HepG2 (cell line): ENCODE measurements at regions not wholly inside any gene's neighbourhood (a gene's known extent, or its start where the extent isn't known, plus 50 kb on each side); places are given as distances from the start of the nearest gene placed in this dataset.

Experiments
- ATAC-seq: fragments of 200-7000 bp; cut with Tn5 transposase; 3 replicates; pipeline ENCODE4 v1.9.1; 2020; ENCODE audit warnings: mild to moderate bottlenecking, moderate library complexity
- BruUV-seq: library from RNA; stranded (reverse); fragments of 400-500 nt; replicated peaks from 2 replicates; lab custom pipeline; 2021; lab: Mats Ljungman, UMichigan
- CTCF ChIA-PET: fragments of 300-600 bp; formaldehyde crosslinking; extraction: SDS; loops from one replicate; lab custom pipeline; 2021; ENCODE audit warnings: low total read pairs, inconsistent platforms, low intra/inter-chr PET ratio; lab: Yijun Ruan, JAX
- POLR2A ChIA-PET: fragments of 350-600 bp; sonication (Branson Sonifier 250); formaldehyde crosslinking; loops from one replicate; lab custom pipeline; 2020; ENCODE audit warnings: antibody characterized with exemption, inconsistent platforms; lab: Yijun Ruan, JAX
- DNase-seq: peaks from one replicate; pipeline ENCODE4 v3.0.0-alpha.2; 2015; ENCODE audit warnings: low spot score
- FAIRE-seq: peaks from 3 replicates; lab custom pipeline; 2011; peaks lifted over from hg19 to GRCh38; lab: Jason Lieb, UNC
- H2AFZ ChIP-seq: one replicate; pipeline ENCODE4 v1.6.1; 2011; ENCODE audit warnings: low read length, inconsistent platforms
- H3K27ac ChIP-seq: fragments of 300-600 bp; 3 replicates; pipeline ENCODE4 v1.8.0; 2011; ENCODE audit warnings: mixed run types, mild to moderate bottlenecking, mixed read lengths, low read length, inconsistent platforms; ENCODE audit not compliant: insufficient read depth; ENCODE audit errors: extremely low read length
- H3K27me3 ChIP-seq, 2 experiments: fragments of 200-600 bp in 1 of 2; 2 replicates in 1 of 2; 3 replicates in 1 of 2; pipeline versions ENCODE4 v1.6.0 to v1.8.0; 2011; ENCODE audit warnings: low read length in 2 of 2, mild to moderate bottlenecking in 2 of 2, moderate library complexity in 2 of 2, inconsistent platforms in 1 of 2; ENCODE audit not compliant: insufficient read depth in 2 of 2, control insufficient read depth in 1 of 2
- H3K36me3 ChIP-seq, 2 experiments: fragments of 200-600 bp in 1 of 2; replicated peaks in 1 of 2; 2 replicates in 1 of 2; 3 replicates in 1 of 2; pipeline versions ENCODE4 v1.5.1 to v1.8.0; 2011; ENCODE audit warnings: low read length in 2 of 2, inconsistent platforms in 1 of 2; ENCODE audit not compliant: insufficient read depth in 2 of 2, control insufficient read depth in 1 of 2
- H3K4me1 ChIP-seq: 2 replicates; pipeline ENCODE4 v1.5.1; 2012; ENCODE audit warnings: low read length, inconsistent platforms; ENCODE audit not compliant: insufficient read depth
- H3K4me2 ChIP-seq: 2 replicates; pipeline ENCODE4 v1.6.0; 2011; ENCODE audit warnings: low read depth, low read length, inconsistent platforms
- H3K4me3 ChIP-seq, 3 experiments: fragments of 200-600 bp in 1 of 3; sonication (generic), shearing (Covaris generic) in 1 of 3; replicated peaks in 1 of 3; 2 replicates each; pipeline ENCODE4 v1.5.1; 2011 to 2016; ENCODE audit warnings: low read length in 3 of 3, inconsistent platforms in 2 of 3, low read depth in 2 of 3, mild to moderate bottlenecking in 2 of 3, control low read depth in 1 of 3, mixed read lengths in 1 of 3; ENCODE audit not compliant: insufficient read depth in 1 of 3
- H3K79me2 ChIP-seq: one replicate; pipeline ENCODE4 v1.6.1; 2011; ENCODE audit warnings: low read length, inconsistent platforms; ENCODE audit not compliant: insufficient read depth
- H3K9ac ChIP-seq: 2 replicates; pipeline ENCODE4 v1.6.0; 2011; ENCODE audit warnings: mild to moderate bottlenecking, low read depth, low read length, inconsistent platforms; ENCODE audit not compliant: insufficient read depth
- H3K9me3 ChIP-seq: 2 replicates; pipeline ENCODE4 v1.5.1; 2012; ENCODE audit warnings: mild to moderate bottlenecking, low read length
- H4K20me1 ChIP-seq: 2 replicates; pipeline ENCODE4 v1.6.0; 2011; ENCODE audit warnings: inconsistent platforms, mild to moderate bottlenecking, low read length, moderate library complexity; ENCODE audit not compliant: insufficient read depth
- BCLAF1 ChIP-seq: fragments of 450-650 bp; IDR thresholded peaks from 2 replicates; pipeline ENCODE4 v1.6.1; 2017; ENCODE audit warnings: mild to moderate bottlenecking
- BRF2 ChIP-seq: sonication (generic); formaldehyde crosslinking; IDR thresholded peaks from 2 replicates; pipeline ENCODE4 v1.8.1; 2022; ENCODE audit warnings: mild to moderate bottlenecking, missing genetic modification reagents
- KMT2A ChIP-seq: sonication (generic); formaldehyde crosslinking; IDR thresholded peaks from 2 replicates; pipeline ENCODE4 v1.4.0; 2020; ENCODE audit warnings: missing genetic modification reagents
- MEIS1 ChIP-seq: sonication (generic); formaldehyde crosslinking; IDR thresholded peaks from 2 replicates; pipeline ENCODE4 v1.9.0; 2021; ENCODE audit warnings: mild to moderate bottlenecking, missing genetic modification reagents, moderate library complexity, borderline replicate concordance
- RFX1 ChIP-seq: fragments of 450-650 bp; IDR thresholded peaks from 2 replicates; pipeline ENCODE4 v1.6.1; 2017
- RFX5 ChIP-seq: IDR thresholded peaks from 2 replicates; pipeline ENCODE4 v1.6.1; 2011; ENCODE audit warnings: low read depth, low read length, improper control_type of control experiment
- SP4 ChIP-seq: sonication (generic); formaldehyde crosslinking; IDR thresholded peaks from 2 replicates; pipeline ENCODE4 v1.8.1; 2023; ENCODE audit warnings: mild to moderate bottlenecking, missing genetic modification reagents
- TOPORS ChIP-seq: sonication (generic); formaldehyde crosslinking; IDR thresholded peaks from 2 replicates; pipeline ENCODE4 v1.8.0; 2023; ENCODE audit warnings: mild to moderate bottlenecking, missing genetic modification reagents
- ZNF160 ChIP-seq: sonication (generic); formaldehyde crosslinking; IDR thresholded peaks from 2 replicates; pipeline ENCODE4 v1.8.0; 2022; ENCODE audit warnings: mild to moderate bottlenecking, inconsistent platforms, missing genetic modification reagents
- ZNF430 ChIP-seq: sonication (generic); formaldehyde crosslinking; IDR thresholded peaks from 2 replicates; pipeline ENCODE4 v1.9.0; 2021; ENCODE audit warnings: mild to moderate bottlenecking, missing genetic modification reagents
- ZNF607 ChIP-seq: sonication (generic); formaldehyde crosslinking; IDR thresholded peaks from 2 replicates; pipeline ENCODE4 v1.5.1; 2020; ENCODE audit warnings: missing genetic modification reagents, mild to moderate bottlenecking, borderline replicate concordance
- ZNF672 ChIP-seq: sonication (generic); formaldehyde crosslinking; IDR thresholded peaks from 2 replicates; pipeline ENCODE4 v1.8.1; 2022; ENCODE audit warnings: missing genetic modification reagents
- ZSCAN22 ChIP-seq: sonication (generic); formaldehyde crosslinking; IDR thresholded peaks from 2 replicates; pipeline ENCODE4 v1.4.0; 2020; ENCODE audit warnings: mild to moderate bottlenecking, missing genetic modification reagents
- WGBS: methylation state at CpG from one replicate; pipeline ENCODE4 v1.1.6; 2017; ENCODE audit warnings: low lambda C conversion rate; 5-methylcytosine and 5-hydroxymethylcytosine counted together
- in situ Hi-C: cut with HindIII; loops from 2 replicates; pipeline ENCODE4 v1.10.0; 2017; ENCODE audit warnings: low pct_unique_long_range_greater_than_20kb; ENCODE audit not compliant: extremely low pct_ligation_motif_present
- intact Hi-C: fragments of 100-400 bp; cut with micrococcal nuclease; formaldehyde crosslinking; loops from one replicate; pipeline ENCODE4 v1.10.0; 2022; ENCODE audit not compliant: unreplicated experiment
- TF ChIP-seq, protein P1 (sequence below): sonication (generic); formaldehyde crosslinking; IDR thresholded peaks from one replicate; pipeline ENCODE4 v1.5.1; 2020; ENCODE audit warnings: mild to moderate bottlenecking, missing genetic modification reagents; ENCODE audit errors: not compliant biosample characterization
- TF ChIP-seq, protein P2 (sequence below): sonication (generic); formaldehyde crosslinking; IDR thresholded peaks from 2 replicates; pipeline ENCODE4 v1.4.0; 2020; ENCODE audit warnings: missing genetic modification reagents

GRCh38 chr12:58395056-58395455 lies 453.7 kb downstream of the ATP23 start:
- H3K9me3 ChIP-seq: no peaks in the 10 kb centered on the region
- no peak overlapping the region for H3K27ac ChIP-seq
- in situ Hi-C loops: no loop called here
- intact Hi-C loops: no loop called here
- no peak overlapping the region for H2AFZ ChIP-seq
- POLR2A ChIA-PET: no interaction called here
- no peaks in the 10 kb centered on the region for H4K20me1 ChIP-seq
- no peak overlapping the region for H3K4me3 ChIP-seq
- H3K27me3 ChIP-seq: no peaks in the 10 kb centered on the region
- H3K4me1 ChIP-seq: no peaks in the 10 kb centered on the region
- no peak for DNase-seq
- no peak for ATAC-seq
- H3K79me2 ChIP-seq: no peaks in the 10 kb centered on the region
- H3K4me2 ChIP-seq: no peak overlapping the region
- no TSS peak for BruUV-seq
- H3K9ac ChIP-seq: no peak overlapping the region
- FAIRE-seq: no peak
- H3K36me3 ChIP-seq: no peaks in the 10 kb centered on the region
- CTCF ChIA-PET: no interaction called here
- WGBS: 2% methylated on average over 3 of the region's 3 CpGs
- no peak for TF ChIP-seq MEIS1
- TF ChIP-seq TOPORS (CRISPR knock-in tag): no peak
- TF ChIP-seq, protein P1, sequence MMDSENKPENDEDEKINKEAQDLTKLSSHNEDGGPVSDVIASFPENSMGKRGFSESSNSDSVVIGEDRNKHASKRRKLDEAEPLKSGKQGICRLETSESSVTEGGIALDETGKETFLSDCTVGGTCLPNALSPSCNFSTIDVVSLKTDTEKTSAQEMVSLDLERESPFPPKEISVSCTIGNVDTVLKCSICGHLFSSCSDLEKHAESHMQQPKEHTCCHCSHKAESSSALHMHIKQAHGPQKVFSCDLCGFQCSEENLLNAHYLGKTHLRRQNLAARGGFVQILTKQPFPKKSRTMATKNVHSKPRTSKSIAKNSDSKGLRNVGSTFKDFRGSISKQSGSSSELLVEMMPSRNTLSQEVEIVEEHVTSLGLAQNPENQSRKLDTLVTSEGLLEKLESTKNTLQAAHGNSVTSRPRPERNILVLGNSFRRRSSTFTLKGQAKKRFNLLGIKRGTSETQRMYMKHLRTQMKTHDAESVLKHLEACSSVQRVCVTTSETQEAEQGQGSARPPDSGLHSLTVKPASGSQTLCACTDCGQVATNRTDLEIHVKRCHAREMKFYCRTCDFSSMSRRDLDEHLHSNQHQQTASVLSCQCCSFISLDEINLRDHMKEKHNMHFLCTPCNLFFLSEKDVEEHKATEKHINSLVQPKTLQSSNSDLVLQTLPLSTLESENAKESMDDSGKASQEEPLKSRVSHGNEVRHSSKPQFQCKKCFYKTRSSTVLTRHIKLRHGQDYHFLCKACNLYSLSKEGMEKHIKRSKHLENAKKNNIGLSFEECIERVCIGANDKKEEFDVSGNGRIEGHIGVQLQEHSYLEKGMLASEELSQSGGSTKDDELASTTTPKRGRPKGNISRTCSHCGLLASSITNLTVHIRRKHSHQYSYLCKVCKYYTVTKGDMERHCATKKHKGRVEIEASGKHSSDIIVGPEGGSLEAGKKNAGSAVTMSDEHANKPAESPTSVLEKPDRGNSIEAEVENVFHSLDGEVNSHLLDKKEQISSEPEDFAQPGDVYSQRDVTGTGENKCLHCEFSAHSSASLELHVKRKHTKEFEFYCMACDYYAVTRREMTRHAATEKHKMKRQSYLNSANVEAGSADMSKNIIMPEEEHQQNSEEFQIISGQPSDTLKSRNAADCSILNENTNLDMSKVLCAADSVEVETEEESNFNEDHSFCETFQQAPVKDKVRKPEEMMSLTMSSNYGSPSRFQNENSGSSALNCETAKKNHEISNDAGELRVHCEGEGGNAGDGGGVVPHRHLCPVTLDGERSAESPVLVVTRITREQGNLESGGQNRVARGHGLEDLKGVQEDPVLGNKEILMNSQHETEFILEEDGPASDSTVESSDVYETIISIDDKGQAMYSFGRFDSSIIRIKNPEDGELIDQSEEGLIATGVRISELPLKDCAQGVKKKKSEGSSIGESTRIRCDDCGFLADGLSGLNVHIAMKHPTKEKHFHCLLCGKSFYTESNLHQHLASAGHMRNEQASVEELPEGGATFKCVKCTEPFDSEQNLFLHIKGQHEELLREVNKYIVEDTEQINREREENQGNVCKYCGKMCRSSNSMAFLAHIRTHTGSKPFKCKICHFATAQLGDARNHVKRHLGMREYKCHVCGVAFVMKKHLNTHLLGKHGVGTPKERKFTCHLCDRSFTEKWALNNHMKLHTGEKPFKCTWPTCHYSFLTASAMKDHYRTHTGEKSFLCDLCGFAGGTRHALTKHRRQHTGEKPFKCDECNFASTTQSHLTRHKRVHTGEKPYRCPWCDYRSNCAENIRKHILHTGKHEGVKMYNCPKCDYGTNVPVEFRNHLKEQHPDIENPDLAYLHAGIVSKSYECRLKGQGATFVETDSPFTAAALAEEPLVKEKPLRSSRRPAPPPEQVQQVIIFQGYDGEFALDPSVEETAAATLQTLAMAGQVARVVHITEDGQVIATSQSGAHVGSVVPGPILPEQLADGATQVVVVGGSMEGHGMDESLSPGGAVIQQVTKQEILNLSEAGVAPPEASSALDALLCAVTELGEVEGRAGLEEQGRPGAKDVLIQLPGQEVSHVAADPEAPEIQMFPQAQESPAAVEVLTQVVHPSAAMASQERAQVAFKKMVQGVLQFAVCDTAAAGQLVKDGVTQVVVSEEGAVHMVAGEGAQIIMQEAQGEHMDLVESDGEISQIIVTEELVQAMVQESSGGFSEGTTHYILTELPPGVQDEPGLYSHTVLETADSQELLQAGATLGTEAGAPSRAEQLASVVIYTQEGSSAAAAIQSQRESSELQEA: no peak
- TF ChIP-seq ZSCAN22 (CRISPR knock-in tag): no peak
- TF ChIP-seq ZNF607 (CRISPR knock-in tag): no peak
- TF ChIP-seq SP4 (CRISPR knock-in tag): no peak
- no peak for TF ChIP-seq ZNF672 (CRISPR knock-in tag)
- TF ChIP-seq, protein P2, sequence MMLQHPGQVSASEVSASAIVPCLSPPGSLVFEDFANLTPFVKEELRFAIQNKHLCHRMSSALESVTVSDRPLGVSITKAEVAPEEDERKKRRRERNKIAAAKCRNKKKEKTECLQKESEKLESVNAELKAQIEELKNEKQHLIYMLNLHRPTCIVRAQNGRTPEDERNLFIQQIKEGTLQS (CRISPR knock-in tag): no peak
- no peak for TF ChIP-seq RFX5
- no peak for TF ChIP-seq ZNF160 (CRISPR knock-in tag)
- no peak for TF ChIP-seq BCLAF1
- no peak for TF ChIP-seq BRF2 (CRISPR knock-in tag)
- TF ChIP-seq ZNF430 (CRISPR knock-in tag): no peak
- no peak for TF ChIP-seq RFX1
- no peak for TF ChIP-seq KMT2A
